ENCODE measurements at regions not wholly inside any gene's neighbourhood (a gene's known extent, or its start where the extent isn't known, plus 50 kb on each side); places are given as distances from the start of the nearest gene placed in this dataset.

- TF ChIP-seq, protein P1, sequence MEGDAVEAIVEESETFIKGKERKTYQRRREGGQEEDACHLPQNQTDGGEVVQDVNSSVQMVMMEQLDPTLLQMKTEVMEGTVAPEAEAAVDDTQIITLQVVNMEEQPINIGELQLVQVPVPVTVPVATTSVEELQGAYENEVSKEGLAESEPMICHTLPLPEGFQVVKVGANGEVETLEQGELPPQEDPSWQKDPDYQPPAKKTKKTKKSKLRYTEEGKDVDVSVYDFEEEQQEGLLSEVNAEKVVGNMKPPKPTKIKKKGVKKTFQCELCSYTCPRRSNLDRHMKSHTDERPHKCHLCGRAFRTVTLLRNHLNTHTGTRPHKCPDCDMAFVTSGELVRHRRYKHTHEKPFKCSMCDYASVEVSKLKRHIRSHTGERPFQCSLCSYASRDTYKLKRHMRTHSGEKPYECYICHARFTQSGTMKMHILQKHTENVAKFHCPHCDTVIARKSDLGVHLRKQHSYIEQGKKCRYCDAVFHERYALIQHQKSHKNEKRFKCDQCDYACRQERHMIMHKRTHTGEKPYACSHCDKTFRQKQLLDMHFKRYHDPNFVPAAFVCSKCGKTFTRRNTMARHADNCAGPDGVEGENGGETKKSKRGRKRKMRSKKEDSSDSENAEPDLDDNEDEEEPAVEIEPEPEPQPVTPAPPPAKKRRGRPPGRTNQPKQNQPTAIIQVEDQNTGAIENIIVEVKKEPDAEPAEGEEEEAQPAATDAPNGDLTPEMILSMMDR (IDR thresholded peaks at IDR 0.05), result no peak
- no peak for TF ChIP-seq POLR2A (IDR thresholded peaks at IDR 0.05)
- TF ChIP-seq EP300 (IDR thresholded peaks at IDR 0.05), result no peak
Observed at GRCh38 chr12:25808604-25809003, 149.9 kb upstream of the RASSF8 start.
